HG02970 (cell line): ENCODE measurements at regions not wholly inside any gene's neighbourhood (a gene's known extent, or its start where the extent isn't known, plus 50 kb on each side); places are given as distances from the start of the nearest gene placed in this dataset.
"Not testable (repeated sequence)": the region's sequence is repeated elsewhere in the genome, so short reads cannot be mapped to it uniquely, and the experiment has no call there.

ENCODE experiments used
- ATAC-seq: cut with Tn5 transposase; IDR thresholded peaks from one replicate; pipeline ENCODE4 v1.9.1; 2021; ENCODE audit warnings: mild to moderate bottlenecking, moderate library complexity, moderate number of reproducible peaks; ENCODE audit not compliant: unreplicated experiment, low FRiP score

GRCh38 chr2:22947741-22948140 lies 437.2 kb upstream of the KLHL29 start:
- ATAC-seq: no peak

DNA sequence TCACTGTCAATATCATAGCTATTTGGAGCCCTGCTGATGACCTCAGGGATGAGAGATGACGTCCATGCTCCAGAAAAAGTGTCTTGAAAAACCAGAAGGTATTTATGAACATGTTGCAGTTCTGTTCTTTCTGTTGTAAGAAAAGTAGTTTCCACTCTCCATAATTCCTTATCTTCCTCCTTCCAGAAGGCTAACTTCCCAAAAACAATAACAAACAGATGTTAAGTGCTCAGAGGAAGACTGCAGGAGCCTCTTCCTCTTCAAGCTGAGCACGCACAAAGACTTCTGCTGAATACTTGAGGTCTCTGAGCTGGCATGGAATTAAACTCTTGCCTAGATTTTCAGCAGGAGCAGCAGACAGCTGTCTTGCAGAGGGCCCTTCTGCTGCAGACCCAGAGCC lies 434.5 kb upstream of the KLHL29 start:
- ATAC-seq: no peak

GRCh38 chr2:22952656-22953225 lies 432.2 kb upstream of the KLHL29 start:
- ATAC-seq: no peak

GRCh38 chr2:22957446-22957845 lies 427.5 kb upstream of the KLHL29 start:
- no peak for ATAC-seq

- no peak for ATAC-seq
These were observed 426.7 kb upstream of the KLHL29 start for GRCh38 chr2:22958308-22958707.

- no peak for ATAC-seq
These were observed 417.2 kb upstream of the KLHL29 start for GRCh38 chr2:22967756-22968155.

GRCh38 chr2:22970284-22970975 lies 414.5 kb upstream of the KLHL29 start:
- ATAC-seq: no peak

DNA sequence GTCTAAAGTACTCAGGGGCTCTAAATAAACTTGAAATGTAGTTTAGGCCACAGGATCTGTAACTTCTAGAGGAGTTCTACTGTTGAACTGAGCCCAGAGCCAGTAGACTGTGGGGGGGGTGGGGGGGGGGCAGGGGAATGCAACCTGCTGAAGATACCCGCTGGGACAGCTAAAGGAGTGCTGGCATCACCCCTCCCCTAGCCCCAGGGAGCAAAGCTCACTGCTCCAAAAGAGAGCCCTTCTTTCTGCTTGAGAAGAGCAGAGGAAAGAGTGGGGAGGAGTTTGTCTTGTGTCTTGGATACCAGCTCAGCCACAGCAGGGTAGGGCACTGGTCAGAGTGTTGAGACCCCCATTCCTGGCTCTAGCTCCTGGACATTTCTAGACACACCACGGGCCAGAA lies 414.0 kb upstream of the KLHL29 start:
- ATAC-seq: no peak

- ATAC-seq: no peak
These were observed 403.2 kb upstream of the KLHL29 start for GRCh38 chr2:22981785-22982184.

DNA sequence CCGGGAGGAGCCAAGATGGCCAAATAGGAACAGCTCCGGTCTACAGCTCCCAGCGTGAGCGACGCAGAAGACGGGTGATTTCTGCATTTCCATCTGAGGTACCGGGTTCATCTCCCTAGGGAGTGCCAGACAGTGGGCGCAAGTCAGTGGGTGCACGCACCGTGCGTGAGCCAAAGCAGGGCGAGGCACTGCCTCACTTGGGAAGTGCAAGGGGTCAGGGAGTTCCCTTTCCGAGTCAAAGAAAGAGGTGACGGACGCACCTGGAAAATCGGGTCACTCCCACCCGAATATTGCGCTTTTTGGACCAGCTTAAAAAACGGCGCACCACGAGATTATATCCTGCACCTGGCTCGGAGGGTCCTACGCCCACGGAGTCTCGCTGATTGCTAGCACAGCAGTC lies 400.8 kb upstream of the KLHL29 start:
- ATAC-seq: not testable (repeated sequence)

DNA sequence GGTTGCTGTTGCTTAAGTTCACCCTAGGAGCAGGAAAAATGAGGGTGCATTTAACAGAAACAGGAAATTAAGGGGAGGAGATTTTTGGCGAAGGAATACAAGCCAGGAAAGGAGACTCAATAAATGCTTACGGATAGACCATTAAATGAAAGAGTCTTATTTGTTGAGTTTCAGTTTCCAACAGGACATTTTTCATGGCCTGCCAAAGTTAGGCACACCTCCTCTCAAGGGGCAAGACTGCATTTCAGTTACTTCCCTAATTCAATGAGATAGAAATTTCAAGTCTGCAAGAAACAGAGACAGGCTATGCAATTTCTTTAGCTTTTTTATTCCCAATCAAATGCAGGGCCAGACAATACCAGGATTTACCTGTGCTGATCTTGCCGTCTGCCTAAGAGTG lies 394.7 kb upstream of the KLHL29 start:
- no peak for ATAC-seq

- ATAC-seq: no peak
These were observed 393.1 kb upstream of the KLHL29 start for GRCh38 chr2:22991844-22992243.

GRCh38 chr2:22992441-22992840 lies 392.5 kb upstream of the KLHL29 start:
- ATAC-seq: no peak

DNA sequence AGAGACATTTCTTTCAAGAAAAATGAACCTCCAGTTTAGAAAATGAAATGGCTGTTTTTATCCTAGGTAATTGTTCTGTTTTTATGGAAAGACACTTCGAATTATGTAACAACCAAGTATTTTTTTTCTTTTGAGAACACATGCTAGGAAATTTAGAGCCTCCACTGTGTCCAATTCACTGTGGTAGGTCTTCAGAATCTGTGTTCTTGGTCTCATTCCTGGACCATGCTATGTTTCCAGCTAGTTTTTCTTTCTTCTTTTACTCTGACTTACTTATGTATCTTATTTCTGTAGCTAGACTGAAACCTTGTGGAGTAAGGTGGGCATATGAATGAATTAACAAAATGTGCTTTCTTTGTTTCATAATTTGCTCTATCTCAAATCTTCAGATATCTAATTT lies 391.7 kb upstream of the KLHL29 start:
- ATAC-seq: no peak

DNA sequence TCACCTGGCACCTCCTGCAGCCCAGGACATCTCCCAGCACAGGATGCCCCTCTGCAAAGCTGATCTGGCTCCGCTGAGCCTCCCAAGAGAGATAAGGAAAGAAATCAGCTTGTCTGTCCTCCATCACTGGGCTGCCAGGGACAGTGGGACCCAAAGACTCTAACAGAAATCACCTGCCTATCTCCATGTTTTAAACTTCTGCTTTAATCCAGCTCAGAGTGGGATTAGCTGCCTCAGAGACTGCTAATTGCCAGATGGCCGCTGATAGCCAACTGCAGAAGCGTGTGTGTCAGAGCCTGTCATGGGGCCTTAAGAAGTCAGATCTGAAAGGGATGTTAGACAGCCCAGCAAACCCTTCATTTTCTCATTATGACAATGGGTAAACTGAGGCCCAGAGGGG lies 389.4 kb upstream of the KLHL29 start:
- no peak for ATAC-seq

- no peak for ATAC-seq
These were observed 388.1 kb upstream of the KLHL29 start for GRCh38 chr2:22996911-22997310.

DNA sequence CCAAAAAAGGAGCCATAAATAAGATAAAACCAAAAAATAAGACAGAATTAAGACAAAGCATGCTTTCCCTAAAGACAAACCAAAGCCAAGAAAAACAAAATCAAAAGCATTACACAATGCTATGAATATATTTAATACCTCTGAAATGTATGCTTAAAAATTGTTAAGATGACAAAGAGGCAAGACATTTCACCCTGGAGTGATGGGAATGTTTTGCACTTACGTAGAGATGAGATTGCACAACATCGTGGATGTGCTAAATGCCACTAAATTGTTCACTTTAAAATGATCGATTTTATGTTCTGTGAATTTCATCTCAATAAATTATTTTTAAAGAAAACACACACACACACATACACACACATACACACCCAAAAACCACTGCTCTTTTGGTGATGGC lies 386.6 kb upstream of the KLHL29 start:
- ATAC-seq: no peak

DNA sequence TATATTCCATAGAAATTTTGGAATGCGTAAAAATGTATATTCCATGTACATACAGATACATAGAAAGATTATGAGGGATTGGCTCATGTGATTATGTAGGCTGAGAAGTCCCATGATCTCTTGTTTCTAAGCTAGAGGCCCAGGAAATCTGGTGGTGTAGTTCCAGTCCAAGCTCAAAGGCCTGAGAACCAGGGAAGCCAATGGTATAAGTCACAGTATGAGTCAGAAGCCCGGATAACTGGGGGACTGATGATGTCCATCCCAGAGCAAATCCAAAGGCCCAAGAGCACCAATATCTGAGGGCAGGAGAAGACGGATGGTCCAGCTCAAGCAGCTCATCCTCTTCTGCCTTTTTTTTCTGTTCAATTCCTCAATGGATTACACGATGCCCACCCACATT lies 385.0 kb upstream of the KLHL29 start:
- no peak for ATAC-seq

- ATAC-seq: no peak
These were observed 382.7 kb upstream of the KLHL29 start for GRCh38 chr2:23002234-23002633.

DNA sequence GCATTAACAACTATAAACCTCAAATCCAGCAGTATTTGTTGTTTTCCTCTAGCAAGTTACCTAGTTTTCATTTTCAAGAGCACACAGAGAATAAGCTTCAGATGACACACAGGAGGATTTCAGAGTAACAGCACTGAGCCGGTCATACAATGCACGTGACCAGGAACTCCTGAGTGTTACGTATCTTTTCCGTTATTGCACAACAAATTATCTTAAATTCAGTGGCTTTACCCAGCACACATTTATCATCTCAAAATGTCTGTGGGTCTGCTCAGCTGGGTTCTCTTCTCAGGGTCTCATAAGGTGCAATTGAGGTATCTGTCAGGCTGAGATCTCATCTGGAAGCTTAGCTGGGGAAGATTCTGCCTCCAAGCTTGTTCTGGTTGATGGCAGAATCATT lies 379.5 kb upstream of the KLHL29 start:
- ATAC-seq: no peak

DNA sequence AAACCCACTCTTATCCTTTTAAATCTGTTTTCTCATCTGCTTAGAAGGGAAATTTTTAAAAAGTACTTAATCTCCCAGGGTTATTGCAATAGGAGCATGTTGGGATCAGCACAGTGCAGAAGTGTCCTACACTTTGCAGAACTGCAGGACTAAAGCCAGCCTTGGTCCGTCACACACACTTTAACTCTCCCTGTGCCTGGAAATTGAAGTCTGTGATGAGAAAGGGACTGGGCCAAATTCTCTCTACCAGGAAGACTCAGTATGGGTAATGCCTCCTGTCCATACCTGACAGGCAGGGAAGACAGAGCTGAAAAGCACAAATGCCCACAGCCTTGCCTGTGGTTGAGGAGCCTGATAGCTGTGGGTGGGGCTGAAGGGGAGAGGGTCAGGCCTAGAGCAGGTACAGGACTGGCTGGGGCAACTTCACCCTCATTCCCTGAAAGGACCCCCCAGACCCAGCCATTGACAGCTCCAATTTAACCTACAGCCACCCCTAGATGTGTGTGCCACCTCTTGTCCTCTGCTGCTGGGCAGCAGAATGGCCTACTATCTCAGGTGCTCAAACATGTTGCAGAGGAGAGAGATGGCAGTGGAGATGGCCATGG lies 377.2 kb upstream of the KLHL29 start:
- no peak for ATAC-seq

- ATAC-seq: no peak
These were observed 376.5 kb upstream of the KLHL29 start for GRCh38 chr2:23008440-23008839.
